HL-60 (cell line): ENCODE measurements at regions not wholly inside any gene's neighbourhood (a gene's known extent, or its start where the extent isn't known, plus 50 kb on each side); places are given as distances from the start of the nearest gene placed in this dataset.

Source experiments
- GABPA ChIP-seq: IDR thresholded peaks from 2 replicates; pipeline ENCODE4 v1.6.1; 2012; ENCODE audit warnings: low read depth
- POLR2AphosphoS5 ChIP-seq: IDR thresholded peaks from 2 replicates; pipeline ENCODE4 v1.6.1; 2012; ENCODE audit warnings: low read depth
- SPI1 ChIP-seq: IDR thresholded peaks from 2 replicates; pipeline ENCODE4 v1.6.1; 2012; ENCODE audit warnings: low read depth, mild to moderate bottlenecking, borderline replicate concordance
- TF ChIP-seq, protein P1 (sequence below): IDR thresholded peaks from one replicate; pipeline ENCODE4 v1.5.1; 2011; ENCODE audit warnings: low read length, control low read depth, inconsistent platforms; ENCODE audit not compliant: insufficient read depth

DNA sequence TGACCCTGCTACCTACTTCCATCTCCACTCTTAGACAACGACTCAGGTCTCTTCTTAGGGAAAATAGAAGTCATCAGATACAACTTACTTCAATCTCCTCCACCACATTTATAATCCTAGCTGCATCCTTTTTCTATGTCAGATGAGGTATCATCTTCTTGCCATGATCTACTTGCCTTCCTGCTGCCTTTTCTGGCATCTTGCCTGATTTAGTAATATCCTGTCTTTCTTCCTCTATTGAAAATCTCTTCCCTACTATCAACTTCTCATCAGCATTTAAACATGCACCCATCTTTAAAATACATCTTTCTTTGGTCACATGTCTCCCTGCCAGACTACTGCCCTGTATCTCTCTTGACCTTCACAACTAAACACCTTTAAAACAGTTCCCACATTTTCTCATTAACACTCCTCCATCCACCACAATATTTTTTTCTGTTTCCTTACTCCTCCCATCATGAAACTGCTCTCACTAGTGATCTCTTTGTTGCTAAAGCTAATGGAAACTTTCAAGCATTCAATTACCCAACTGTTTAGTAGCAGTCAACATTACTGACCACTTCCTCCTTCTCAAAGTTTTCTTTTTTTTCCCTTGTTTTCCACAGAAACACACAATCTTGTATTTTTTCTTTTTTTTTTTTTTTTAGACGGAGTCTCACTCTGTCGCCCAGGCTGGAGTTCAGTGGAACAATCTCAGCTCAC lies 100.8 kb upstream of the CXorf66 start:
- TF ChIP-seq, protein P1, sequence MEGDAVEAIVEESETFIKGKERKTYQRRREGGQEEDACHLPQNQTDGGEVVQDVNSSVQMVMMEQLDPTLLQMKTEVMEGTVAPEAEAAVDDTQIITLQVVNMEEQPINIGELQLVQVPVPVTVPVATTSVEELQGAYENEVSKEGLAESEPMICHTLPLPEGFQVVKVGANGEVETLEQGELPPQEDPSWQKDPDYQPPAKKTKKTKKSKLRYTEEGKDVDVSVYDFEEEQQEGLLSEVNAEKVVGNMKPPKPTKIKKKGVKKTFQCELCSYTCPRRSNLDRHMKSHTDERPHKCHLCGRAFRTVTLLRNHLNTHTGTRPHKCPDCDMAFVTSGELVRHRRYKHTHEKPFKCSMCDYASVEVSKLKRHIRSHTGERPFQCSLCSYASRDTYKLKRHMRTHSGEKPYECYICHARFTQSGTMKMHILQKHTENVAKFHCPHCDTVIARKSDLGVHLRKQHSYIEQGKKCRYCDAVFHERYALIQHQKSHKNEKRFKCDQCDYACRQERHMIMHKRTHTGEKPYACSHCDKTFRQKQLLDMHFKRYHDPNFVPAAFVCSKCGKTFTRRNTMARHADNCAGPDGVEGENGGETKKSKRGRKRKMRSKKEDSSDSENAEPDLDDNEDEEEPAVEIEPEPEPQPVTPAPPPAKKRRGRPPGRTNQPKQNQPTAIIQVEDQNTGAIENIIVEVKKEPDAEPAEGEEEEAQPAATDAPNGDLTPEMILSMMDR = no peak
- TF ChIP-seq POLR2AphosphoS5 = no peak
- TF ChIP-seq GABPA = no peak
- peak; percentile 68; the same call in 1 of the 2 replicates for TF ChIP-seq SPI1
